22Rv1 (cell line): ENCODE measurements at regions not wholly inside any gene's neighbourhood (a gene's known extent, or its start where the extent isn't known, plus 50 kb on each side); places are given as distances from the start of the nearest gene placed in this dataset.

Source experiments
- H3K27ac ChIP-seq: fragments of 450-650 bp; 2 replicates; pipeline ENCODE4 v1.5.1; 2017
- CTCF ChIP-seq: fragments of 450-650 bp; IDR thresholded peaks from 2 replicates; pipeline ENCODE4 v1.5.1; 2017; ENCODE audit warnings: mild to moderate bottlenecking
- ZFX ChIP-seq: fragments of 450-650 bp; IDR thresholded peaks from 2 replicates; pipeline ENCODE4 v1.6.1; 2017; ENCODE audit warnings: antibody characterized with exemption, borderline replicate concordance

GRCh38 chr4:65737672-65738071 is 67.4 kb upstream of the EPHA5 start:
- TF ChIP-seq ZFX (no peak), CTCF (no peak)
- H3K27ac ChIP-seq, result no peak overlapping the region

- TF ChIP-seq ZFX (no peak), CTCF (no peak)
- H3K27ac ChIP-seq, result no peak overlapping the region
Observed at GRCh38 chr4:65724973-65725372, 54.7 kb upstream of the EPHA5 start.
